ENCODE measurements at regions not wholly inside any gene's neighbourhood (a gene's known extent, or its start where the extent isn't known, plus 50 kb on each side); places are given as distances from the start of the nearest gene placed in this dataset.

GRCh38 chr6:152905551-152906299, 77.1 kb downstream of the FBXO5 start:
- Histone ChIP-seq H3K4me1 (ENCODE audit: control insufficient read depth in 1 of 2, insufficient read depth in 1 of 2, low read depth in 1 of 2, low read length in 1 of 2) (peaks cover 5 to 35% of the 10 kb centered on the region in 2 experiments), H3K4me3 (ENCODE audit: low read depth in 1 of 2, low read length in 1 of 2) (no peak overlapping the region), H3K9me3 (no peaks in the 10 kb centered on the region), H3K36me3 (no peaks in the 10 kb centered on the region), H3K27me3 (peaks cover 34% of the 10 kb centered on the region), H3K27ac (no peak overlapping the region)
- TF ChIP-seq CTCF (IDR thresholded peaks at IDR 0.05): no peak

GRCh38 chr6:152909241-152909640, 73.6 kb downstream of the FBXO5 start:
- Histone ChIP-seq H3K27me3 (peaks cover 43% of the 10 kb centered on the region), H3K4me3 (ENCODE audit: low read depth in 1 of 2, low read length in 1 of 2) (no peak overlapping the region), H3K27ac (no peak overlapping the region), H3K36me3 (no peaks in the 10 kb centered on the region), H3K4me1 (ENCODE audit: control insufficient read depth in 1 of 2, insufficient read depth in 1 of 2, low read depth in 1 of 2, low read length in 1 of 2) (peaks cover 5 to 20% of the 10 kb centered on the region in 2 experiments), H3K9me3 (no peaks in the 10 kb centered on the region)
- TF ChIP-seq CTCF (IDR thresholded peaks at IDR 0.05): no peak

GRCh38 chr6:152916035-152916434, 66.8 kb downstream of the FBXO5 start:
- no peak for TF ChIP-seq CTCF (IDR thresholded peaks at IDR 0.05)
- Histone ChIP-seq H3K4me3 (ENCODE audit: low read depth in 1 of 2, low read length in 1 of 2) (no peak overlapping the region), H3K9me3 (no peaks in the 10 kb centered on the region), H3K36me3 (no peaks in the 10 kb centered on the region), H3K27me3 (peaks cover 13% of the 10 kb centered on the region), H3K27ac (no peak overlapping the region), H3K4me1 (ENCODE audit: control insufficient read depth in 1 of 2, insufficient read depth in 1 of 2, low read depth in 1 of 2, low read length in 1 of 2) (no peaks in the 10 kb centered on the region)

GRCh38 chr6:152918991-152919390, 63.9 kb downstream of the FBXO5 start:
- TF ChIP-seq CTCF (IDR thresholded peaks at IDR 0.05): no peak
- H3K9me3 ChIP-seq: no peaks in the 10 kb centered on the region
- no peak overlapping the region for H3K4me3 ChIP-seq (ENCODE audit: low read depth in 1 of 2, low read length in 1 of 2)

GRCh38 chr6:152920016-152920415, 62.8 kb downstream of the FBXO5 start:
- Histone ChIP-seq H3K4me1 (ENCODE audit: control insufficient read depth in 1 of 2, insufficient read depth in 1 of 2, low read depth in 1 of 2, low read length in 1 of 2) (no peaks in the 10 kb centered on the region), H3K9me3 (no peaks in the 10 kb centered on the region), H3K36me3 (no peaks in the 10 kb centered on the region), H3K4me3 (ENCODE audit: low read depth in 1 of 2, low read length in 1 of 2) (no peak overlapping the region), H3K27ac (no peak overlapping the region), H3K27me3 (peaks cover under 1% of the 10 kb centered on the region)
- TF ChIP-seq CTCF (IDR thresholded peaks at IDR 0.05): no peak

More at GRCh38 chr6:152918991-152919390, 63.9 kb downstream of the FBXO5 start:
- H3K27ac ChIP-seq: no peak overlapping the region
- H3K27me3 ChIP-seq: peaks cover 7% of the 10 kb centered on the region
- no peaks in the 10 kb centered on the region for H3K4me1 ChIP-seq (ENCODE audit: control insufficient read depth in 1 of 2, insufficient read depth in 1 of 2, low read depth in 1 of 2, low read length in 1 of 2)
- H3K36me3 ChIP-seq: no peaks in the 10 kb centered on the region

Data from neutrophil (primary cell).